ENCODE measurements at regions not wholly inside any gene's neighbourhood (a gene's known extent, or its start where the extent isn't known, plus 50 kb on each side); places are given as distances from the start of the nearest gene placed in this dataset.

- no peak for DNase-seq (ENCODE audit: low spot score)
Measured at GRCh38 chr2:180472133-180472532, 465.0 kb upstream of the CWC22 start.

- DNase-seq (ENCODE audit: low spot score): no peak
Measured at GRCh38 chr2:180463608-180464007, 456.5 kb upstream of the CWC22 start.

GRCh38 chr2:180461761-180462160, 454.7 kb upstream of the CWC22 start:
- DNase-seq (ENCODE audit: low spot score): no peak

GRCh38 chr2:180456801-180457200, 449.7 kb upstream of the CWC22 start:
- no peak for DNase-seq (ENCODE audit: low spot score)

- no peak for DNase-seq (ENCODE audit: low spot score)
Measured at GRCh38 chr2:180450841-180451240, 443.7 kb upstream of the CWC22 start.

- no peak for DNase-seq (ENCODE audit: low spot score)
Measured at GRCh38 chr2:180449171-180449915, 442.2 kb upstream of the CWC22 start.

GRCh38 chr2:180446492-180446891, 439.4 kb upstream of the CWC22 start:
- DNase-seq (ENCODE audit: low spot score): no peak

- DNase-seq (ENCODE audit: low spot score): no peak
Measured at GRCh38 chr2:180443888-180444287, 436.8 kb upstream of the CWC22 start.

- no peak for DNase-seq (ENCODE audit: low spot score)
Measured at GRCh38 chr2:180442860-180443644, 436.0 kb upstream of the CWC22 start.

GRCh38 chr2:180419212-180419611, 412.1 kb upstream of the CWC22 start:
- DNase-seq (ENCODE audit: low spot score): no peak

- DNase-seq (ENCODE audit: low spot score): no peak
Measured at GRCh38 chr2:180416627-180417026, 409.5 kb upstream of the CWC22 start.

- no peak for DNase-seq (ENCODE audit: low spot score)
Measured at GRCh38 chr2:180413336-180413735, 406.2 kb upstream of the CWC22 start.

GRCh38 chr2:180412219-180412618, 405.1 kb upstream of the CWC22 start:
- DNase-seq (ENCODE audit: low spot score): no peak

GRCh38 chr2:180411661-180412060, 404.6 kb upstream of the CWC22 start:
- DNase-seq (ENCODE audit: low spot score): no peak

GRCh38 chr2:180406687-180407086, 399.6 kb upstream of the CWC22 start:
- no peak for DNase-seq (ENCODE audit: low spot score)

- DNase-seq (ENCODE audit: low spot score): no peak
Measured at GRCh38 chr2:180405520-180405919, 398.4 kb upstream of the CWC22 start.

- no peak for DNase-seq (ENCODE audit: low spot score)
Measured at GRCh38 chr2:180394305-180394704, 387.2 kb upstream of the CWC22 start.

GRCh38 chr2:180385601-180386201, 378.6 kb upstream of the CWC22 start:
- no peak for DNase-seq (ENCODE audit: low spot score)

GRCh38 chr2:180376066-180376465, 369.0 kb upstream of the CWC22 start:
- no peak for DNase-seq (ENCODE audit: low spot score)

- no peak for DNase-seq (ENCODE audit: low spot score)
Measured at GRCh38 chr2:180374502-180375281, 367.6 kb upstream of the CWC22 start.

GRCh38 chr2:180370511-180371205, 363.6 kb upstream of the CWC22 start:
- DNase-seq (ENCODE audit: low spot score): no peak

Data from ureter (tissue), 1 donor.